Brain microvascular endothelial cell (primary cell): ENCODE measurements at regions not wholly inside any gene's neighbourhood (a gene's known extent, or its start where the extent isn't known, plus 50 kb on each side); places are given as distances from the start of the nearest gene placed in this dataset.
"Not testable (repeated sequence)": the region's sequence is repeated elsewhere in the genome, so short reads cannot be mapped to it uniquely, and the experiment has no call there.

Experiments
- DNase-seq: peaks from one replicate; pipeline ENCODE4 v3.0.0-alpha.2; 2020
- H3K27ac ChIP-seq: fragments of 250-450 bp; sonication (Bioruptor Pico); 2 replicates; pipeline ENCODE4 v1.5.1; 2020; ENCODE audit warnings: mild to moderate bottlenecking, moderate library complexity
- H3K27me3 ChIP-seq: fragments of 250-450 bp; sonication (Bioruptor Pico); replicated peaks from 2 replicates; pipeline ENCODE4 v1.5.1; 2020; ENCODE audit warnings: mild to moderate bottlenecking
- H3K36me3 ChIP-seq: fragments of 250-450 bp; sonication (Bioruptor Pico); replicated peaks from 2 replicates; pipeline ENCODE4 v1.5.1; 2020; ENCODE audit warnings: mild to moderate bottlenecking
- H3K4me3 ChIP-seq: 2 replicates; pipeline ENCODE4 v1.5.1; 2011; ENCODE audit warnings: low read depth, mild to moderate bottlenecking, control low read depth, low read length, moderate library complexity
- in situ Hi-C: cut with HindIII; loops from 2 replicates; pipeline ENCODE4 v1.10.0; 2017; ENCODE audit warnings: low sequenced_read_pairs, low pct_ligation_motif_present
- TF ChIP-seq, protein P1 (sequence below): IDR thresholded peaks from 2 replicates; pipeline ENCODE4 v1.5.1; 2011; ENCODE audit warnings: low read depth, mild to moderate bottlenecking, moderate library complexity, low read length, control low read depth, inconsistent platforms; ENCODE audit errors: missing control alignments

DNA sequence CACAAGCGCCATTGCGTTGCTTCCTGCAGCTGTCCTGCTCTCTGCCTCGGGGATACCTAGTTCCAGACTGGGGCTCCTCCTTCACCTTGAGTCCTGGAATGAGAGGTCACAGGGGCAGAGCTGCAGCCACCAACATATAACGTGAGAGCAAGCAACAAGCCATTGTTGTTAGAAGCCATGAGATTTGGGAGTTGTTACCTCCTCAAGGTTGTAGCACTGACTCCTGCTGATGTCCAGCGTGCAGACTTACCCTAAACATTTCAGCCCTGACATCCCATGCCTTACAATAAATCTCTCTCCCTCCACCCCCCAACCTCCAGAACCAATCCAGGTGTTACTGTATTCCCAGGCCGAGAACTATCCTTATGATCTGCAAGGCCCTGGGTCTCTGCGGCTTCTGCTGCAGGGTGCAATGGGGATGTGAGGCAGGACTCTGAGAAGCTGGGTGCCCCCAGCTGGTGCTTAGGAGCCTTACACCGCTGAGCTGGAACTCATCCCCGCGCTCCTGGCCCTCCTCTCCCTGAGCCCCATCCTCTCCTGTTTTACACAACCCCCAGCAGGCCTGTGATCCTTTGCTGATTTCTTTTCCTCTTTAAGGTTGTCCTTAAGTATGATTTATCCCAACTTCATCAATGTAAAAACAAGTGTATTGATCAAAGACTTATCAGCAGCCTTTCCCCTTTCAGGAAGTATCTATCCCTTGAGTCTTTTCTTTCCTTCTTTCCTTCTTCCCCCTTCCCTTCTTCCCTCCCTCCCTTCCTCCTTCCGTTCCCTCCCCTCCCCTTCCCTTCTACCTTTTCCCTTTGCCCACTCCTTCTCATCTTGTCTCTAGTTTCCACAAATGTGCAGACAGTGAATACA lies 84.2 kb upstream of the ABHD2 start:
- in situ Hi-C loops: loop anchor here (25.0 kb wide), 1 partner anchor 92 kb away; the partner anchor contains the start of gene MFGE8
- H3K27ac ChIP-seq: no peak overlapping the region
- H3K36me3 ChIP-seq: no peaks in the 10 kb centered on the region
- TF ChIP-seq, protein P1, sequence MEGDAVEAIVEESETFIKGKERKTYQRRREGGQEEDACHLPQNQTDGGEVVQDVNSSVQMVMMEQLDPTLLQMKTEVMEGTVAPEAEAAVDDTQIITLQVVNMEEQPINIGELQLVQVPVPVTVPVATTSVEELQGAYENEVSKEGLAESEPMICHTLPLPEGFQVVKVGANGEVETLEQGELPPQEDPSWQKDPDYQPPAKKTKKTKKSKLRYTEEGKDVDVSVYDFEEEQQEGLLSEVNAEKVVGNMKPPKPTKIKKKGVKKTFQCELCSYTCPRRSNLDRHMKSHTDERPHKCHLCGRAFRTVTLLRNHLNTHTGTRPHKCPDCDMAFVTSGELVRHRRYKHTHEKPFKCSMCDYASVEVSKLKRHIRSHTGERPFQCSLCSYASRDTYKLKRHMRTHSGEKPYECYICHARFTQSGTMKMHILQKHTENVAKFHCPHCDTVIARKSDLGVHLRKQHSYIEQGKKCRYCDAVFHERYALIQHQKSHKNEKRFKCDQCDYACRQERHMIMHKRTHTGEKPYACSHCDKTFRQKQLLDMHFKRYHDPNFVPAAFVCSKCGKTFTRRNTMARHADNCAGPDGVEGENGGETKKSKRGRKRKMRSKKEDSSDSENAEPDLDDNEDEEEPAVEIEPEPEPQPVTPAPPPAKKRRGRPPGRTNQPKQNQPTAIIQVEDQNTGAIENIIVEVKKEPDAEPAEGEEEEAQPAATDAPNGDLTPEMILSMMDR: peak; percentile 80
- no peaks in the 10 kb centered on the region for H3K27me3 ChIP-seq
- DNase-seq: peak; percentile 58
- no peak overlapping the region for H3K4me3 ChIP-seq

DNA sequence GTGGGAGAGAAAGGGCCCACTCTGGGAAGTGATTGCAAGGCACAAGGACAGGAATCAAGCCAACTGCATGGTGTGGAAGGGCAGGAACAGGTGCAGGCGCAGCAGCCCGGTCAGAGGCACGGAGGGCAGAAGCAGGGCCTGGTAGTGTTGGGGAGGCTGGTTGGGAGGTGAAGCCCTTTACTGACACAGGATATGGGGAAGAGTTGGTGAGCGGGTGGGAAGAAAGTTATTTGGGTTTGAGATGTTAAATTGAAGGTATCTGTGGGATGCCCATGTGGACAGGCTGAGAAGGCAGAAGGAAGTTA lies 83.6 kb upstream of the ABHD2 start:
- Histone ChIP-seq H3K27me3 (no peaks in the 10 kb centered on the region), H3K4me3 (no peak overlapping the region), H3K36me3 (no peaks in the 10 kb centered on the region), H3K27ac (no peak overlapping the region)
- in situ Hi-C loops: loop anchor here (25.0 kb wide), 1 partner anchor 92 kb away; the partner anchor contains the start of gene MFGE8
- no peak for DNase-seq
- TF ChIP-seq, protein P1: no peak

DNA sequence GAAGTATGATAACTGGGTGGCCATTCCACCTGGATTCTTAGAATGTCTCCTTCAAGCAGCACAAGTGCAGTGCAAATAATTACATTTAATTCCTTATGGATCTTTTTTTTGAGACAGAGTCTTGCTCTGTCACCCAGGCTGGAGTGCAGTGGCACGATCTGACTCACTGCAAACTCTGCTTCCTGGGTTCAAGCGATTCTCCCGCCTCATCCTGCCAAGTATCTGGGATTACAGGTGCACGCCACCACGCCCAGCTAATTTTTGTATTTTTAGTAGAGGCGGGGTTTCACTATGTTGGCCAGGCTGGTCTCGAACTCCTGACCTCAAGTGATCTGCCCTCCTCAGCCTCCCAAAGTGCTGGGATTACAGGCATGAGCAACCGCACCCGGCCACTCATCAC lies 80.7 kb upstream of the ABHD2 start:
- not testable (repeated sequence) for H3K36me3 ChIP-seq, DNase-seq, H3K4me3 ChIP-seq, H3K27ac ChIP-seq, H3K27me3 ChIP-seq
- in situ Hi-C loops: loop anchor here (25.0 kb wide), 1 partner anchor 95 kb away; the partner anchor contains the start of gene MFGE8

DNA sequence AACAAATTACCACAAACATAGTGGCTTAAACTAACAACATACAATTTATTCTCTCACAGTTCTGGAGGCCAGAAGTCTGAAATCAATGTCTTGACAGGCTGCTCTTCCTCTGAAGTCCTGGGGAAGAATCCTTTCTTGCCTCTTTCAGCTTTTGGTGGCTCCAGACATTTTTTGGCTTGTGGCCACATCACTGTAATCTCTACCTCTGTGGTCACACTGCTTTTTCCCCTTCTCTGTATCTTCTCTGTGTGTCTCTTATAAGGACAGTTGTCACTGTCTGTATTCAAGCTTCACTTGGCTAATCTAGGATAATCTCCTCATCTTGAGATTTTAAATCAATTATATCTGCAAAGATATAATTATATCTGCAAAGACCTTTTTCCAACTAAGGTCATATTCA lies 80.3 kb upstream of the ABHD2 start:
- TF ChIP-seq, protein P1: no peak
- Histone ChIP-seq H3K27ac (no peak overlapping the region), H3K4me3 (no peak overlapping the region), H3K36me3 (no peaks in the 10 kb centered on the region), H3K27me3 (no peaks in the 10 kb centered on the region)
- in situ Hi-C loops: loop anchor here (25.0 kb wide), 1 partner anchor 96 kb away; the partner anchor contains the start of gene MFGE8
- DNase-seq: no peak

DNA sequence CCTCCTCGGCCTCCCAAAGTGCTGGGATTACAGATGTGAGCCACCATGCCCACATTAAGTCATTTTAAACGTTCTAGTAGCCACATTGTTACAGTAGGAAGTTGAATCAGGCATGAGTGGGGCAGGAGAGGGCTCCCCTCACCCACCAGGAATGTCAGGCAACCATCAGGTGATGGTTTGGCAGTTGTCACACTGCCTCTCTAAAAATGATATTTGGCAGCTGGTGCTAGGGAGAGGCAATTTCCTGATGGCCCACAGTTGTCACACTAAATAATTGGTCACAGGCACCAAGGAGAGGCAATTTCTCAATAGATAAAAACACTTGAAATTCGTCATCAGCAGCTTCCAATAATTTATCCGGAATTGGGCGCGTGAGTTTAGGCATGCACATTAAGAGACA lies 79.2 kb upstream of the ABHD2 start:
- in situ Hi-C loops: loop anchor here (25.0 kb wide), 1 partner anchor 97 kb away; the partner anchor contains the start of gene MFGE8
- Histone ChIP-seq H3K27me3 (no peaks in the 10 kb centered on the region), H3K4me3 (no peak overlapping the region), H3K36me3 (no peaks in the 10 kb centered on the region), H3K27ac (no peak overlapping the region)
- TF ChIP-seq, protein P1: no peak
- no peak for DNase-seq

DNA sequence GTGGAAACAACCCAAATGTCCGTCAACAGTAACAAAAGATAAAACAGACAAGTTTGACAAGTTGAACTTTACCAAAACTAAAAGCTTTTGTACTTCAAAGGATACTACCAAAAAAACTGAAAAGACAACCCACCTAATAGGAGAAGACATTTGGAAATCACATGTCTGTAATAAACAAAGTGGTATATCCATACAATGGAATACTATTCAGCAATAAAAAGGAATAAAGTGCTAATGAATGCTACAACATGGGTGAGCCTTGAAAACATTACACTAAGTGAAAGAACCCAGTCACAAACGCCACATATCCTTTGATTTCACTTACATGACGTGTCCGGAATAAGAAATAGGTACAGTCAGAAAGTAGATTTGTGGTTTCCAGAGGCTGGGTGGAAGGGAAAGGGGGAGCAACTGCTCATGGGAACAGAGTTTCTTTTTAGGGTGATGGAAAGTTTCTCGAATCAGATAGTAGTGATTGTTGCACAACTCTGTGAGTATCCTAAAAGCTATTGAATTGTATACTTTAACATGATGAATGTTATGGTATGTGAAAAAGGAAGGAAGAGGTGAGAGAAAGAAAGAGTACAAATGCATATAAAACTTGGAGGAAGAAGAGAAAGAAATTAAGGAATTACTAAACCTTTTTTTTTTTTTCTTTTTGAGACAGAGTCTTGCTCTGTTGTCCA lies 72.7 kb upstream of the ABHD2 start:
- Histone ChIP-seq H3K4me3 (no peak overlapping the region), H3K27ac (no peak overlapping the region), H3K36me3 (no peaks in the 10 kb centered on the region), H3K27me3 (no peaks in the 10 kb centered on the region)
- TF ChIP-seq, protein P1: no peak
- in situ Hi-C loops: loop anchor here (25.0 kb wide), 1 partner anchor 103 kb away; the partner anchor contains the start of gene MFGE8
- DNase-seq: no peak
